HG03460 (cell line): ENCODE measurements at regions not wholly inside any gene's neighbourhood (a gene's known extent, or its start where the extent isn't known, plus 50 kb on each side); places are given as distances from the start of the nearest gene placed in this dataset.

Experiments
- ATAC-seq: cut with Tn5 transposase; IDR thresholded peaks from one replicate; pipeline ENCODE4 v1.9.1; 2021; ENCODE audit not compliant: unreplicated experiment

- ATAC-seq = no peak
Measured at GRCh38 chr10:117860135-117860534, 186.6 kb downstream of the RAB11FIP2 start.

GRCh38 chr10:117860823-117861222, 185.9 kb downstream of the RAB11FIP2 start:
- ATAC-seq = no peak

- no peak for ATAC-seq
Measured at GRCh38 chr10:117861329-117861728, 185.4 kb downstream of the RAB11FIP2 start.

- ATAC-seq = no peak
Measured at GRCh38 chr10:117863771-117864170, 183.0 kb downstream of the RAB11FIP2 start.

- ATAC-seq = no peak
Measured at GRCh38 chr10:117865945-117866344, 180.8 kb downstream of the RAB11FIP2 start.

GRCh38 chr10:117868151-117868550, 178.6 kb downstream of the RAB11FIP2 start:
- no peak for ATAC-seq

- ATAC-seq = no peak
Measured at GRCh38 chr10:117875793-117876192, 170.9 kb downstream of the RAB11FIP2 start.

GRCh38 chr10:117876210-117876609, 170.5 kb downstream of the RAB11FIP2 start:
- ATAC-seq = no peak

- ATAC-seq = no peak
Measured at GRCh38 chr10:117878626-117879025, 168.1 kb downstream of the RAB11FIP2 start.

- ATAC-seq = no peak
Measured at GRCh38 chr10:117884093-117884492, 162.6 kb downstream of the RAB11FIP2 start.

GRCh38 chr10:117884592-117884991, 162.1 kb downstream of the RAB11FIP2 start:
- no peak for ATAC-seq

GRCh38 chr10:117885206-117885829, 161.4 kb downstream of the RAB11FIP2 start:
- ATAC-seq = no peak

GRCh38 chr10:117886766-117887165, 160.0 kb downstream of the RAB11FIP2 start:
- ATAC-seq = no peak

GRCh38 chr10:117889664-117890063, 157.1 kb downstream of the RAB11FIP2 start:
- no peak for ATAC-seq

GRCh38 chr10:117892681-117893220, 154.0 kb downstream of the RAB11FIP2 start:
- ATAC-seq = no peak

GRCh38 chr10:117894339-117894738, 152.4 kb downstream of the RAB11FIP2 start:
- no peak for ATAC-seq

GRCh38 chr10:117896517-117896916, 150.2 kb downstream of the RAB11FIP2 start:
- no peak for ATAC-seq

- ATAC-seq = no peak
Measured at GRCh38 chr10:117899181-117899683, 147.5 kb downstream of the RAB11FIP2 start.

GRCh38 chr10:117900280-117900679, 146.5 kb downstream of the RAB11FIP2 start:
- ATAC-seq = no peak

- ATAC-seq = no peak
Measured at GRCh38 chr10:117903854-117904253, 142.9 kb downstream of the RAB11FIP2 start.

- ATAC-seq = no peak
Measured at GRCh38 chr10:117905404-117905803, 141.3 kb downstream of the RAB11FIP2 start.

- ATAC-seq = no peak
Measured at GRCh38 chr10:117911684-117912083, 135.1 kb downstream of the RAB11FIP2 start.

GRCh38 chr10:117914334-117914733, 132.4 kb downstream of the RAB11FIP2 start:
- no peak for ATAC-seq
